GM18867 (cell line): ENCODE measurements at regions not wholly inside any gene's neighbourhood (a gene's known extent, or its start where the extent isn't known, plus 50 kb on each side); places are given as distances from the start of the nearest gene placed in this dataset.
"Not testable (repeated sequence)": the region's sequence is repeated elsewhere in the genome, so short reads cannot be mapped to it uniquely, and the experiment has no call there.

Source experiments
- ATAC-seq: cut with Tn5 transposase; IDR thresholded peaks from one replicate; pipeline ENCODE4 v1.9.1; 2021; ENCODE audit warnings: mild to moderate bottlenecking, moderate library complexity; ENCODE audit not compliant: unreplicated experiment

DNA sequence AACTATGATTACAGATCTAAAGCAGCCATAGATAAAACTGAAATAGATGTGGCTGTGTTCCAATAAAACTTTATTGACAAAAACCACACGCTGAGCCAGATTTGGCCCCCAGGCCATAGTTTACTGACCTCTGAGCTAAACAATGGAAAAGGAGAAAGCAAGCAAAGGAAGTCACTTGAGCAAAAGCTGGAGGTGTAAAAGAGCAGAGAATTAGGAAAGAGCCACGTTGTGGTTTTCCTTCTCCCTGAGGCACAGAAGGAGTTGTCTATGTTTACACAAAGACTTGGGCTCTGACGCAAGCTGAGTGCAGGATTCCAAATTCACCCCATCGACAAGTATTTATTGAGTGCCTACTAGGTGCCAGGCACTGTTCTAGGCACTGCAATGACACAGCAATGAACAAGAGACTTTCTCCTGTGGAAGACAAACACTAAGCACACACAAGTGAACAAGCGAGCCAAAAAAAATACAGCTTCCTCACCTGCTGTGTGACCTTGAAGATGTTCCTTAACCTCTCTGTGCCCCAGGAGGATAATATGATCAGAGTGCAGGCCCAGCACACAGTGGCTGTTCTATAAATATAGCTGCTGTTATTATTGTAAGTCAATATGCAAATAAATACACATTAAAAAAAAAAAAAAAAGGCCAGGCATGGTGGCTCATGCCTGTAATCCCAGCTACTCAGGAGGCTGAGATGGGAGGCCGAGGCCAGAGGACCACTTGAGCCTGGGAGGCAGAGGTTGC is 75.4 kb upstream of the PTPN1 start:
- no peak for ATAC-seq

DNA sequence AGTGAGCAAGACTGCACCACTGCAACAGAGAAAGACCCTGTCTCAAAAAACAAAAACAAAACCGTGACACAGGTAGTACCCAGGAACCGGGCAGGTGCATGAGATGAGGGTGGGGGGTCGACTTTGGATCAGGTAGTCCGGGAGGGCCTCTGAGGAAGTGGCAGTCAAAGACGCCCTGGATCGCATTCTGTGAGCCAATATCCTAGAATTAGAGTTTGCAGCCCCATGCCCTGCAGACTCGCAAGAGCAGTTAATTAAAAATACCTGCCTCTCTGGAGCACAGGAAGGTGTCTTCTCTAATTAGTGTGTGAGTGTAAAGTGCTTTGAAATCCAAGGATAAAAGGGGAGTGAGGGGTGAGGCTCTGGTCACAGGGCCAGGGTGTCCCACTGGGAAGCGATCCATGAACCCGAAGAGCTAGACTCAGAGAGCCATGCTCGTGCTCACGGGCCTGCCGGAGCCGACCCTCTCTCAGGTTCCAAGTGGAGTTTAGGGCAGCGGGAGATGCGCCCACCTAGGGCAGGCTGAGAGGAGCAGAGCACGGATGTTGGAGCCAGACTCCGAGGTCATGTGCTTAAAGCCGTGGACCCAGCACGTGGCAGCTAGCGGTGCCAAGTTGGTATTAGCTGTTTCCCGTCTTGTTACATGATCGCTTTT is 74.7 kb upstream of the PTPN1 start:
- no peak for ATAC-seq

- no peak for ATAC-seq
Observed at GRCh38 chr20:50436052-50436656, 74.0 kb upstream of the PTPN1 start.

- no peak for ATAC-seq
Observed at GRCh38 chr20:50436696-50437095, 73.5 kb upstream of the PTPN1 start.

GRCh38 chr20:50438986-50439407 is 71.2 kb upstream of the PTPN1 start:
- no peak for ATAC-seq

- no peak for ATAC-seq
Observed at GRCh38 chr20:50439539-50440453, 70.4 kb upstream of the PTPN1 start.

DNA sequence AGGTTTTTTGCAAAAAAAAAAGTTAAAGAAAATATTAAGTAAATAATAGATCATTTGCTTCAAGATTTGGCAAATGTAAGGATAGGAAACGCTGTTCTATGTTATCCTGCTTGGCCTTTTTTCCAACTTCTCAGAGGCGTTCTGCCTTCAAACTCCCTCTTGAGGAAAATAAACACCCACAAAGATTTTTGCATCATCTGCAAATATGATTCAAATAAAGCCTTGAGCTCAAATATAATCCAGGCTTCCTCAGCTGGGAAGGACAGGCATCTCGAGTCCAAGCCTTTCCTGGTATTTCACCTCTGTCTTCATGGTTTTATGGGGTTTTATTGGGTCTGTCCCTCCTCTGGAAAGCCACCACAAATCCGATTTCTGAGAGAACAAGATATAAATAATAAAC is 67.7 kb upstream of the PTPN1 start:
- no peak for ATAC-seq

DNA sequence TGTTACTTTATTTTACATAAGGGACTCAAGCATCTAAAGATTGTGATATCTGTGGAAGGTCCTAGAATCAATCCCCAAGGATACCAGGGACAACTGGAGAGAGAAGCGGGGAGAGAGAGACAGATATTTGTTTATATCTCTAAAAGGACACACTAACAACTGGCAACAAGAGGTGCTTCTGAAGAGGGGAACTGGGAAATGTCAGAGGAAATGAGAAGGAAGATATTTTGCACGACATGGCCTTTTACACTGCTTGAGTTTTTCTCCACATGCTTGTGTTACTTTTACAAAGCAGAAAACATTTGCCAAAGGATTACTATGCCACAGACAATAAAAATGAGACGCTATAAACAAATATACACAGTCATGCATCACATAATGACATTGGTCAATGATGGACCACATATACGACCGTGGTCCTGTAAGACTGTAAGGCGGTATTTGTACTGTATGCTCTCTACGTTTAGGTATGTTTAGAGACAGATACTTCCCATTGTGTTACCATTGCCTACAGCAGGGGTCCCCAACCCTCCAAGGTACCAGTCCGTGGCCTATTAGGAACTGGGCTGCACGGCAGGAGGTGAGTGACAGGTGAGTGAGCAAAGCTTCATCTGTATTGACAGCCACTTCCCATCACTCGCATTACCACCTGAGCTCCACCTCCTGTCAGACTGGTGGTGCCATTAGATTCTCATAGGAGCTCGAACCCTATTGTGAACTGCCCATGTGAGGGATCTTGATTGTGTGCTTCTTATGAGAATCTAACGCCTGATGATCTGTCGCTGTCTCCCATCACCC is 64.6 kb upstream of the PTPN1 start:
- ATAC-seq, result no peak

DNA sequence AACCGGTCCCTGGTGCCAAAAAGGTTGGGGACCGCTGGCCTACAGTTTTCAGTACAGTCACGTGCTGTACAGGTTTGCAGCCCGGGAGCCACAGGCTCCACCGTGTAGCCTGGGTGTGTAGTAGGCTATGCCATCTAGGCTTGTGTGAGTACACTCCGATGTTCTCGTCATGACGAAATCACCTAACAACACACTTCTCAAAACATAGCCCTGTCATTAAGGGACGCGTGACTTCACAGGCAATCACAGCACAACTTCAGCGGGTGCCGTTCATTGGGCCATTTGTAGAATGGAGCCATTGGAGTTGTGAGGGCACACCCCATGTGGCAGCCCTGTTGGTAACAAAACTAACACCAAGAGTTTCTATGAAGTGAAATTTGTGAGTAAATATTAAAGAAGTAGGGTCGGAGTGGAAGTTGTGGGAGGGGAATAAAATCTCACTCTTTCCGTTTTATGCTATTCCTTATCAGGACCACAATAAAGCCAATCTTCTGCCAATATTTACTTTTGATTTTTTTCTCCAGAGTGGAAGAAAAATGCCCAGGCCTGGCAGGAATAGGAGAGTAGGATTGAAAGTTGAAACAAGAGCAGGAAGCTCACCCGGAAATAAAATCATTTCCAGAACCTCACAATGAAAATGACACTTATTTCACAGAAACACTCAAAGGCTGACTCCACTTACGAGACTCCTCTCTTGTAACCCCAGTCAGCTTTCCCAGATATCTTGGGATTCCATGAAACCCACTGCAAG is 63.7 kb upstream of the PTPN1 start:
- ATAC-seq, result no peak

- no peak for ATAC-seq
Observed at GRCh38 chr20:50447102-50447804, 62.9 kb upstream of the PTPN1 start.

- ATAC-seq, result no peak
Observed at GRCh38 chr20:50447817-50448216, 62.4 kb upstream of the PTPN1 start.

DNA sequence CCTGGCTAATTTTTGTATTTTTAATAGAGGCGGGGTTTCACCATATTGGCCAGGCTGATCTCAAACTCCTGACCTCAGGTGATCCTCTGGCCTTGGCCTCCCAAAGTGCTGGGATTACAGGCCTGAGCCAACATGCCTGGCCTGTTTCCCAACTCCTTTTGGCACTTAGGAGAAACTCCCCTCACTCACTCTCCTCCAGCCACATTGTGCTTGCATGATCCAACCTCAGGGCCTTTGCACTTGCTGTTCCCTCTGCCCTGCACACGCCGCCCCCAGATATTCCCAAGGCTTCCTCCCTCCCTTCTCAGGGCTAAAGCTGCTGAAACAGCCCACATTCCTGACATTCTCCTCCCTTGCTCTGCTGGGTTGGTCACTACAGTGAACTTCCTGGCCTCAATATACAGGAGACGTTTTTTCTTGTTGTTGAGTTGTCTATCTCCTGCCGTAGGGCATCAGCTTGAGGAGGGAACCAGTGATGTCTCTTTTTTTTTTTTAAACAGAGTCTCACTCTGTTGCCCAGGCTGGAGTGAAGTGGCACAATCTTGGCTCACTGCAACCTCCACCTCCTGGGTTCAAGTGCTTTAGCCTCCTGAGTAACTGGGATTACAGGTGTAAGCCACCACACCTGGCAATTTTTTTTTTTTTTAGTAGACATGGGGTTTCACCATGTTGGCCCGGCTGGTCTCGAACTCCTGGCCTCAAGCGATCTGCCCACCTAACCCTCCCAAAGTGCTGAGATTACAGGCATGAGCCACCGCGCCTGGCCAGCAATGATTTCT is 61.4 kb upstream of the PTPN1 start:
- not testable (repeated sequence) for ATAC-seq

- ATAC-seq, result peak; percentile 69
Observed at GRCh38 chr20:50449738-50450492, 60.3 kb upstream of the PTPN1 start.

GRCh38 chr20:50450493-50450826 is 59.7 kb upstream of the PTPN1 start:
- ATAC-seq, result no peak

DNA sequence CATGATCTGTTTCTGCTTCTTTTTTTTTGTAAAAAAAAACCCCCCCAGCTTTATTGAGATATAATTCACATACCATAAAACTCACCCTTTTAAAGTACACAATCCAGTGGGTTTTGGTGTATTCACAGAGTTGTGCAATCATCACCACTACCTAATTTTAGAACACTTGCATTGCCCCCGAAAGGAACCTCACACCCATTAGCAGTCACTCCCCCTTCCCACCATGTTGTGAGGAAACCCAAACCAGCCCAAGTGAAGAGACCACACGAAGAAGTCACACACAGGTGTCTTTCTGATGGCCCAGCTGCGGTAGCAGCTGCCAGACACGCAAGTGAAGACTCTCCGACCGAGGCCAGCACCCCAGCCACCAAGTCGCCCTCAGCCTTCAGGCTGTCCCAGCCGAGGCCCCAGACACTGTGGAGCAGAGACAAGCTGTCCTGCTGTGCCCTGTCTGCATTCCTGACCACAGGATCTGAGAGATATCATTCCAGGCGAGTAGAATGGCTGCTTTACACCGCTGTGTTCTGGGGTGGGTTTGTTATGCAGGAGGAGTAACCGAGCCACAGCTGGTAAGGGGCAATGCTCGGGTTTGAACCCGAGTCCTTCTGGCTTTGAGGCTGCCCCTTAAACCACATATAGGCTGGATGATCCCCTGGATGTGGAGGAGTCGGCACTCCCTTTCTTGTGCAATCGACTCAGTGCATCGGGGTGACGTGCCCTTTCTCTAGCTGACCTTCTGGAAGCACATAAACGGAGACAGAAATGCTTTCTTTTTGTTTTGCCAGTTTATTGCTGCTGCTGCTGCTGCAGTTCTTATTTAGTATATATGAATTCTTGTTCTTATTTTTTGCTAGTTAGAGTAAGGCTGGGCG is 59.1 kb upstream of the PTPN1 start:
- ATAC-seq, result peak; percentile 78

GRCh38 chr20:50451792-50452425 is 58.3 kb upstream of the PTPN1 start:
- ATAC-seq, result not testable (repeated sequence)
